ENCODE measurements at regions not wholly inside any gene's neighbourhood (a gene's known extent, or its start where the extent isn't known, plus 50 kb on each side); places are given as distances from the start of the nearest gene placed in this dataset.

- TF ChIP-seq, protein P1, sequence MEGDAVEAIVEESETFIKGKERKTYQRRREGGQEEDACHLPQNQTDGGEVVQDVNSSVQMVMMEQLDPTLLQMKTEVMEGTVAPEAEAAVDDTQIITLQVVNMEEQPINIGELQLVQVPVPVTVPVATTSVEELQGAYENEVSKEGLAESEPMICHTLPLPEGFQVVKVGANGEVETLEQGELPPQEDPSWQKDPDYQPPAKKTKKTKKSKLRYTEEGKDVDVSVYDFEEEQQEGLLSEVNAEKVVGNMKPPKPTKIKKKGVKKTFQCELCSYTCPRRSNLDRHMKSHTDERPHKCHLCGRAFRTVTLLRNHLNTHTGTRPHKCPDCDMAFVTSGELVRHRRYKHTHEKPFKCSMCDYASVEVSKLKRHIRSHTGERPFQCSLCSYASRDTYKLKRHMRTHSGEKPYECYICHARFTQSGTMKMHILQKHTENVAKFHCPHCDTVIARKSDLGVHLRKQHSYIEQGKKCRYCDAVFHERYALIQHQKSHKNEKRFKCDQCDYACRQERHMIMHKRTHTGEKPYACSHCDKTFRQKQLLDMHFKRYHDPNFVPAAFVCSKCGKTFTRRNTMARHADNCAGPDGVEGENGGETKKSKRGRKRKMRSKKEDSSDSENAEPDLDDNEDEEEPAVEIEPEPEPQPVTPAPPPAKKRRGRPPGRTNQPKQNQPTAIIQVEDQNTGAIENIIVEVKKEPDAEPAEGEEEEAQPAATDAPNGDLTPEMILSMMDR (IDR thresholded peaks at IDR 0.05; ENCODE audit: borderline replicate concordance, extremely low read depth, low read length, poor library complexity, severe bottlenecking): no peak
- no peak for TF ChIP-seq EZH2 (IDR thresholded peaks at IDR 0.05; ENCODE audit: borderline replicate concordance, low read depth, low read length, severe bottlenecking)
These were observed 1048.6 kb upstream of the KLHL29 start for GRCh38 chr2:22336414-22336813.

All from DND-41 (cell line).